OCI-LY1 (cell line): ENCODE measurements at regions not wholly inside any gene's neighbourhood (a gene's known extent, or its start where the extent isn't known, plus 50 kb on each side); places are given as distances from the start of the nearest gene placed in this dataset.

Experiments used
- EZH2 ChIP-seq: fragments of 200-600 bp; sonication (generic), shearing (Covaris generic); IDR thresholded peaks from 2 replicates; pipeline ENCODE4 v1.8.0; 2017; ENCODE audit warnings: borderline replicate concordance, mixed run types, mild to moderate bottlenecking, antibody characterized with exemption, low read length, moderate library complexity, mixed read lengths
- TF ChIP-seq, protein P1 (sequence below): fragments of 200-600 bp; sonication (generic), shearing (Covaris generic); IDR thresholded peaks from 2 replicates; pipeline ENCODE4 v1.5.1; 2017; ENCODE audit warnings: mild to moderate bottlenecking, antibody characterized with exemption, low read length, moderate library complexity, mixed read lengths

DNA sequence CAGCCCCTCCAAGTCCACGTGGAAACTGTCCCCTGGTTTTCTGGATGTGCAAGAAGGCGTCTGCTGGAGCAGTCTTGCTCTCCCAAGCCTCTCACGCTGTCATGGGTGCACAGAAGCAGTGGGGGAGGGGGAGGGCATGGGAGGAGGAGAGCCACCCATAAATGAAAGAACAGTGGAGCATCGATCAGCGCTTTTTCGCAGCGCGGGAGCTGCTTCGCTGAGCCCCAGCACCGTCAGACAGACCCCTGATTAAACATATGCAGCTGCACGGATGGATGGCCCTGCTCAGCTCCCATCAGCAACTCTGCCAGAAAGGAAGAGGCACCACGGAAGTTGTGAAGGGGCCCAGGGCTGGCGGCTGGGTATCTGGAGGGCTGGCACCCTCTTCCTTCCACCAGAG lies 264.9 kb downstream of the UQCRFS1 start:
- TF ChIP-seq, protein P1, sequence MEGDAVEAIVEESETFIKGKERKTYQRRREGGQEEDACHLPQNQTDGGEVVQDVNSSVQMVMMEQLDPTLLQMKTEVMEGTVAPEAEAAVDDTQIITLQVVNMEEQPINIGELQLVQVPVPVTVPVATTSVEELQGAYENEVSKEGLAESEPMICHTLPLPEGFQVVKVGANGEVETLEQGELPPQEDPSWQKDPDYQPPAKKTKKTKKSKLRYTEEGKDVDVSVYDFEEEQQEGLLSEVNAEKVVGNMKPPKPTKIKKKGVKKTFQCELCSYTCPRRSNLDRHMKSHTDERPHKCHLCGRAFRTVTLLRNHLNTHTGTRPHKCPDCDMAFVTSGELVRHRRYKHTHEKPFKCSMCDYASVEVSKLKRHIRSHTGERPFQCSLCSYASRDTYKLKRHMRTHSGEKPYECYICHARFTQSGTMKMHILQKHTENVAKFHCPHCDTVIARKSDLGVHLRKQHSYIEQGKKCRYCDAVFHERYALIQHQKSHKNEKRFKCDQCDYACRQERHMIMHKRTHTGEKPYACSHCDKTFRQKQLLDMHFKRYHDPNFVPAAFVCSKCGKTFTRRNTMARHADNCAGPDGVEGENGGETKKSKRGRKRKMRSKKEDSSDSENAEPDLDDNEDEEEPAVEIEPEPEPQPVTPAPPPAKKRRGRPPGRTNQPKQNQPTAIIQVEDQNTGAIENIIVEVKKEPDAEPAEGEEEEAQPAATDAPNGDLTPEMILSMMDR, result no peak
- TF ChIP-seq EZH2, result no peak
